HEK293 (cell line): ENCODE measurements at regions not wholly inside any gene's neighbourhood (a gene's known extent, or its start where the extent isn't known, plus 50 kb on each side); places are given as distances from the start of the nearest gene placed in this dataset.

Source experiments
- CTCF ChIA-PET: fragments of 350-600 bp; formaldehyde crosslinking; extraction: SDS; loops from one replicate; lab custom pipeline; 2021; ENCODE audit warnings: antibody characterized with exemption; lab: Yijun Ruan, JAX
- POLR2A ChIA-PET: fragments of 300-600 bp; formaldehyde crosslinking; extraction: SDS; loops from one replicate; lab custom pipeline; 2020; ENCODE audit warnings: antibody characterized with exemption, inconsistent platforms; lab: Yijun Ruan, JAX
- H3K27ac ChIP-seq: fragments of 200-500 bp; sonication (Bioruptor generic); 2 replicates; pipeline ENCODE4 v1.5.1; 2014; ENCODE audit warnings: low read depth, low read length, control low read depth, inconsistent platforms; ENCODE audit errors: extremely low read depth
- H3K36me3 ChIP-seq, 2 experiments: fragments of 200-500 bp in 1 of 2; sonication (Bioruptor generic) in 1 of 2; 1 replicate in 1 of 2; 2 replicates in 1 of 2; pipeline ENCODE4 v1.5.1; 2014 to 2017; ENCODE audit warnings: inconsistent platforms in 2 of 2, low read length in 2 of 2; ENCODE audit not compliant: control insufficient read depth in 2 of 2, insufficient read depth in 1 of 2
- H3K4me1 ChIP-seq: fragments of 200-500 bp; sonication (Bioruptor generic); 2 replicates; pipeline ENCODE4 v1.5.1; 2014; ENCODE audit warnings: mild to moderate bottlenecking, low read length, inconsistent platforms; ENCODE audit not compliant: control insufficient read depth, insufficient read depth
- H3K4me3 ChIP-seq: 2 replicates; pipeline ENCODE4 v1.5.1; 2011; ENCODE audit warnings: low read depth, mild to moderate bottlenecking, control low read depth, low read length, moderate library complexity
- H3K9me3 ChIP-seq: fragments of 200-500 bp; sonication (Bioruptor generic); 2 replicates; pipeline ENCODE4 v1.5.1; 2014; ENCODE audit warnings: low read depth, low read length, inconsistent platforms; ENCODE audit not compliant: control insufficient read depth, insufficient read depth
- FEZF1 ChIP-seq: fragments of 450-650 bp; formaldehyde crosslinking; IDR thresholded peaks from 2 replicates; pipeline ENCODE4 v1.5.1; 2016; ENCODE audit warnings: missing biosample characterization, missing genetic modification characterization
- GFI1B ChIP-seq: fragments of 450-650 bp; formaldehyde crosslinking; IDR thresholded peaks from 2 replicates; pipeline ENCODE4 v1.5.1; 2016; ENCODE audit warnings: missing biosample characterization, missing genetic modification characterization
- GLI2 ChIP-seq: fragments of 450-650 bp; formaldehyde crosslinking; IDR thresholded peaks from 2 replicates; pipeline ENCODE4; 2017; ENCODE audit warnings: missing biosample characterization, missing genetic modification characterization, low read depth, borderline replicate concordance
- KLF1 ChIP-seq: fragments of 450-650 bp; formaldehyde crosslinking; IDR thresholded peaks from 2 replicates; pipeline ENCODE4 v1.5.1; 2016; ENCODE audit warnings: missing biosample characterization, missing genetic modification characterization
- KLF9 ChIP-seq: fragments of 450-650 bp; formaldehyde crosslinking; IDR thresholded peaks from 2 replicates; pipeline ENCODE4 v1.5.1; 2016; ENCODE audit warnings: missing biosample characterization, missing genetic modification characterization, low read depth
- OSR2 ChIP-seq: fragments of 450-650 bp; formaldehyde crosslinking; IDR thresholded peaks from 2 replicates; pipeline ENCODE4 v1.5.1; 2016; ENCODE audit warnings: missing biosample characterization, missing genetic modification characterization
- SALL2 ChIP-seq: fragments of 450-650 bp; formaldehyde crosslinking; IDR thresholded peaks from 2 replicates; pipeline ENCODE4 v1.5.0; 2017; ENCODE audit warnings: missing biosample characterization, mild to moderate bottlenecking, missing genetic modification characterization, borderline replicate concordance
- SP7 ChIP-seq: fragments of 450-650 bp; formaldehyde crosslinking; IDR thresholded peaks from 2 replicates; pipeline ENCODE4 v1.5.1; 2016; ENCODE audit warnings: missing biosample characterization, missing genetic modification characterization
- WT1 ChIP-seq: fragments of 450-650 bp; formaldehyde crosslinking; IDR thresholded peaks from 2 replicates; pipeline ENCODE4 v1.5.1; 2016; ENCODE audit warnings: missing biosample characterization, missing genetic modification characterization
- YY2 ChIP-seq: fragments of 450-650 bp; formaldehyde crosslinking; IDR thresholded peaks from 2 replicates; pipeline ENCODE4 v1.5.1; 2016; ENCODE audit warnings: missing biosample characterization, missing genetic modification characterization
- ZBTB8A ChIP-seq: fragments of 450-650 bp; formaldehyde crosslinking; IDR thresholded peaks from 2 replicates; pipeline ENCODE4 v1.5.1; 2016; ENCODE audit warnings: missing biosample characterization, missing genetic modification characterization
- ZEB2 ChIP-seq: fragments of 450-650 bp; formaldehyde crosslinking; IDR thresholded peaks from 2 replicates; pipeline ENCODE4 v1.5.1; 2016; ENCODE audit warnings: missing biosample characterization, missing genetic modification characterization
- ZNF157 ChIP-seq: fragments of 450-650 bp; formaldehyde crosslinking; IDR thresholded peaks from 2 replicates; pipeline ENCODE4 v1.5.1; 2016; ENCODE audit warnings: missing biosample characterization, missing genetic modification characterization
- ZNF184 ChIP-seq: fragments of 450-650 bp; IDR thresholded peaks from 2 replicates; pipeline ENCODE4 v1.5.1; 2018; ENCODE audit warnings: missing biosample characterization, mild to moderate bottlenecking, missing genetic modification characterization
- ZNF211 ChIP-seq: fragments of 450-650 bp; formaldehyde crosslinking; IDR thresholded peaks from 2 replicates; pipeline ENCODE4 v1.5.1; 2016; ENCODE audit warnings: low read depth, missing biosample characterization, missing genetic modification characterization
- ZNF239 ChIP-seq: fragments of 450-650 bp; formaldehyde crosslinking; IDR thresholded peaks from 2 replicates; pipeline ENCODE4 v1.5.1; 2016; ENCODE audit warnings: missing biosample characterization, missing genetic modification characterization
- ZNF24 ChIP-seq: fragments of 450-650 bp; formaldehyde crosslinking; IDR thresholded peaks from 2 replicates; pipeline ENCODE4 v1.5.1; 2016; ENCODE audit warnings: missing biosample characterization, missing genetic modification characterization
- ZNF341 ChIP-seq: fragments of 450-650 bp; formaldehyde crosslinking; IDR thresholded peaks from 2 replicates; pipeline ENCODE4; 2016; ENCODE audit warnings: low read depth, missing biosample characterization, missing genetic modification characterization
- ZNF394 ChIP-seq: fragments of 450-650 bp; formaldehyde crosslinking; IDR thresholded peaks from 2 replicates; pipeline ENCODE4 v1.5.1; 2016; ENCODE audit warnings: missing biosample characterization, missing genetic modification characterization, mild to moderate bottlenecking, moderate library complexity, borderline replicate concordance
- ZNF555 ChIP-seq: fragments of 450-650 bp; formaldehyde crosslinking; conservative IDR thresholded peaks from 2 replicates; pipeline ENCODE4 v1.5.1; 2017; ENCODE audit warnings: missing biosample characterization, mild to moderate bottlenecking, missing genetic modification characterization, inconsistent platforms
- ZNF639 ChIP-seq: fragments of 450-650 bp; formaldehyde crosslinking; IDR thresholded peaks from 2 replicates; pipeline ENCODE4 v1.5.1; 2016; ENCODE audit warnings: missing biosample characterization, missing genetic modification characterization
- ZNF701 ChIP-seq: fragments of 450-650 bp; formaldehyde crosslinking; IDR thresholded peaks from 2 replicates; pipeline ENCODE4 v1.5.1; 2016; ENCODE audit warnings: missing biosample characterization, missing genetic modification characterization
- ZNF837 ChIP-seq: fragments of 450-650 bp; formaldehyde crosslinking; IDR thresholded peaks from 2 replicates; pipeline ENCODE4 v1.5.1; 2016; ENCODE audit warnings: missing biosample characterization, missing genetic modification characterization
- ZSCAN16 ChIP-seq: fragments of 450-650 bp; formaldehyde crosslinking; IDR thresholded peaks from 2 replicates; pipeline ENCODE4 v1.5.1; 2016; ENCODE audit warnings: missing biosample characterization, missing genetic modification characterization
- TF ChIP-seq, protein P1 (sequence below): IDR thresholded peaks from 2 replicates; pipeline ENCODE4 v1.6.1; 2011; ENCODE audit warnings: mild to moderate bottlenecking, low read depth, low read length, borderline replicate concordance
- TF ChIP-seq, protein P2 (sequence below): fragments of 450-650 bp; formaldehyde crosslinking; conservative IDR thresholded peaks from 2 replicates; pipeline ENCODE4 v1.5.1; 2016; ENCODE audit warnings: low read depth, missing biosample characterization, missing genetic modification characterization

DNA sequence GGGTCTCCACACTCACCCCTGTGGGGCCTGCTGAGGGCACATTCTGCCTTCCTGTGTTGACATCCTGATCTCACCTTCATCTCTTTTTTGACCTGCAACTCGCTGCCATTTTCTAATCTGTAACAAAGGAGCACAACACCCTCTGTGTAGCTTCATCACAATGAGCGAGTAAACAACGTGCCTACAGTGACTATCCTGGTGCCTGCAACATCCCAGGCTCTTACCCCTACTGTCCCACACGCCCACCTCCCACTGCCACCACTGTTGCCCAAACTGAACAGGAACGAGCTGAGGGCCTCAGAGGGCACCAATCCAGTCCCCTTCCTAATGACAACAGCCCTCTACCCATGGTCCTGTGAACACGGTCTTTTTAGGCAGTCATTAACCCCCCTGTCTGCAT lies 102.2 kb upstream of the GJB6 start (continued):
- TF ChIP-seq ZNF701 (tag by site-specific recombination) (no peak), SALL2 (tag by site-specific recombination) (no peak), ZNF837 (tag by site-specific recombination) (no peak), FEZF1 (tag by site-specific recombination) (no peak)
- TF ChIP-seq, protein P1, sequence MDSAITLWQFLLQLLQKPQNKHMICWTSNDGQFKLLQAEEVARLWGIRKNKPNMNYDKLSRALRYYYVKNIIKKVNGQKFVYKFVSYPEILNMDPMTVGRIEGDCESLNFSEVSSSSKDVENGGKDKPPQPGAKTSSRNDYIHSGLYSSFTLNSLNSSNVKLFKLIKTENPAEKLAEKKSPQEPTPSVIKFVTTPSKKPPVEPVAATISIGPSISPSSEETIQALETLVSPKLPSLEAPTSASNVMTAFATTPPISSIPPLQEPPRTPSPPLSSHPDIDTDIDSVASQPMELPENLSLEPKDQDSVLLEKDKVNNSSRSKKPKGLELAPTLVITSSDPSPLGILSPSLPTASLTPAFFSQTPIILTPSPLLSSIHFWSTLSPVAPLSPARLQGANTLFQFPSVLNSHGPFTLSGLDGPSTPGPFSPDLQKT: no peak

DNA sequence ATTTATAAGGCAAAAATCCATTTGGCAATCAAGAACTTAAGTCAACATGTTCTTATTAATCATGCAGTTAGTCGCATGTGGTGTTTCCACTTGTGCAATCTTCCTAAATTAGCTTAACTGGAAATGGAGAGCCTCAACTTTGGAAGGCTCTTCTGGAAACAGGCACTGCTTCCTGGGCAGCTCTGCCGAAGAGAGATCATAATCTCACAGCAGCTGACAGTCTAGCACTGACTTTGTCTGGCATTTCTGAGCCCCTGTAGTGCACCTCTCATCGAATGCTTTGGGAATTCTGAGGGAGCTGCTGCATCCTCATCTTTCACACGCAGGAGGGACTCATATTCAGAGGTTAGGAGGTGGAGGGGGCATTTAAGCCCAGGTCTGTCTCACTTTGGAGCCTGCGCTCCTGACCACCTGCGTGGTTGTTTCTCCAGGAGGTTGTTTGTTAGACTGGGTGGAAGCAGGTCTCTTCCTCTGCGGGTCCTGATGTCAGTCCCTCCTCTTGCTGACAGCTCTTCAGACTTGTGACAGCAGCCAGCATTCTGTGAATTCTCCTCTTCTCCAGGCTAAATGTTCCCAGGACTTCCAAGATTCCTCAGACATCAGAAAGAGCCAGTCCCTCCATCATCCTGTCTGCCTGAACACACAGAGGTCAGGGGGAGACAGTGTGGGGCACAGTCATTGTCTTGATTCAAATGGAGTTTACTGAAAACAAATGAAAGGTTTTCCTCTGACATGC lies 100.4 kb upstream of the GJB6 start:
- ChIA-PET POLR2A (no interaction called here), CTCF (no interaction called here)
- Histone ChIP-seq H3K27ac (no peak overlapping the region), H3K9me3 (no peaks in the 10 kb centered on the region), H3K36me3 (no peaks in the 10 kb centered on the region), H3K4me3 (no peak overlapping the region), H3K4me1 (no peaks in the 10 kb centered on the region)
- TF ChIP-seq ZNF555: no peak
- peak; percentile 61; the same call in 1 of the 2 replicates for TF ChIP-seq OSR2
- peak; percentile 51 for TF ChIP-seq ZNF341
- TF ChIP-seq ZNF211 (tag by site-specific recombination): no peak
- TF ChIP-seq ZNF184 (tag by site-specific recombination): no peak
- TF ChIP-seq KLF9 (tag by site-specific recombination): no peak
- TF ChIP-seq ZNF157 (tag by site-specific recombination): no peak
- TF ChIP-seq SALL2 (tag by site-specific recombination): no peak
- TF ChIP-seq ZNF394 (tag by site-specific recombination): no peak

GRCh38 chr13:20331949-20332348 lies 99.8 kb upstream of the GJB6 start:
- H3K9me3 ChIP-seq: no peaks in the 10 kb centered on the region
- no peaks in the 10 kb centered on the region for H3K4me1 ChIP-seq
- ChIA-PET POLR2A (no interaction called here), CTCF (no interaction called here)
- H3K4me3 ChIP-seq: no peak overlapping the region
- H3K36me3 ChIP-seq: no peaks in the 10 kb centered on the region
- no peak overlapping the region for H3K27ac ChIP-seq
- 0 out of 2 replicates have a peak, but pooled peaks have one; percentile 26 for TF ChIP-seq ZBTB8A (tag by site-specific recombination)
- TF ChIP-seq GFI1B (tag by site-specific recombination): no peak
- TF ChIP-seq, protein P2, sequence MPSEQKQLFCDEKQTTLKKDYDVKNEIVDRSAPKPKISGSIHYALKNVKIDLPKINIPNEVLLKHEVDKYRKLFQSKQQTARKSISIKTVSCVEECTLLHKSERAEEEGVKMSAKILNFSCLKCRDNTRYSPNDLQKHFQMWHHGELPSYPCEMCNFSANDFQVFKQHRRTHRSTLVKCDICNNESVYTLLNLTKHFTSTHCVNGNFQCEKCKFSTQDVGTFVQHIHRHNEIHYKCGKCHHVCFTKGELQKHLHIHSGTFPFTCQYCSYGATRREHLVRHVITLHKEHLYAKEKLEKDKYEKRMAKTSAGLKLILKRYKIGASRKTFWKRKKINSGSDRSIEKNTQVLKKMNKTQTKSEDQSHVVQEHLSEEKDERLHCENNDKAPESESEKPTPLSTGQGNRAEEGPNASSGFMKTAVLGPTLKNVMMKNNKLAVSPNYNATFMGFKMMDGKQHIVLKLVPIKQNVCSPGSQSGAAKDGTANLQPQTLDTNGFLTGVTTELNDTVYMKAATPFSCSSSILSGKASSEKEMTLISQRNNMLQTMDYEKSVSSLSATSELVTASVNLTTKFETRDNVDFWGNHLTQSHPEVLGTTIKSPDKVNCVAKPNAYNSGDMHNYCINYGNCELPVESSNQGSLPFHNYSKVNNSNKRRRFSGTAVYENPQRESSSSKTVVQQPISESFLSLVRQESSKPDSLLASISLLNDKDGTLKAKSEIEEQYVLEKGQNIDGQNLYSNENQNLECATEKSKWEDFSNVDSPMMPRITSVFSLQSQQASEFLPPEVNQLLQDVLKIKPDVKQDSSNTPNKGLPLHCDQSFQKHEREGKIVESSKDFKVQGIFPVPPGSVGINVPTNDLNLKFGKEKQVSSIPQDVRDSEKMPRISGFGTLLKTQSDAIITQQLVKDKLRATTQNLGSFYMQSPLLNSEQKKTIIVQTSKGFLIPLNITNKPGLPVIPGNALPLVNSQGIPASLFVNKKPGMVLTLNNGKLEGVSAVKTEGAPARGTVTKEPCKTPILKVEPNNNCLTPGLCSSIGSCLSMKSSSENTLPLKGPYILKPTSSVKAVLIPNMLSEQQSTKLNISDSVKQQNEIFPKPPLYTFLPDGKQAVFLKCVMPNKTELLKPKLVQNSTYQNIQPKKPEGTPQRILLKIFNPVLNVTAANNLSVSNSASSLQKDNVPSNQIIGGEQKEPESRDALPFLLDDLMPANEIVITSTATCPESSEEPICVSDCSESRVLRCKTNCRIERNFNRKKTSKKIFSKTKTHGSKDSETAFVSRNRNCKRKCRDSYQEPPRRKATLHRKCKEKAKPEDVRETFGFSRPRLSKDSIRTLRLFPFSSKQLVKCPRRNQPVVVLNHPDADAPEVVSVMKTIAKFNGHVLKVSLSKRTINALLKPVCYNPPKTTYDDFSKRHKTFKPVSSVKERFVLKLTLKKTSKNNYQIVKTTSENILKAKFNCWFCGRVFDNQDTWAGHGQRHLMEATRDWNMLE (tag by site-specific recombination): 0 out of 2 replicates have a peak, but pooled peaks have one; percentile 11
- peak; percentile 71 for TF ChIP-seq ZEB2
- TF ChIP-seq SP7 (tag by site-specific recombination): no peak
- peak; percentile 78; the same call in 1 of the 2 replicates for TF ChIP-seq ZNF24 (tag by site-specific recombination)
- peak; percentile 63; the same call in 1 of the 2 replicates for TF ChIP-seq WT1
- no peak for TF ChIP-seq KLF1 (tag by site-specific recombination)
- TF ChIP-seq, protein P1: no peak
- no peak for TF ChIP-seq YY2 (tag by site-specific recombination)
- TF ChIP-seq ZSCAN16: no peak
- peak; percentile 48; the same call in 1 of the 2 replicates for TF ChIP-seq ZNF639
- TF ChIP-seq GLI2 (tag by site-specific recombination): peak; percentile 50; the same call in 1 of the 2 replicates
- no peak for TF ChIP-seq ZNF239 (tag by site-specific recombination)
